NCI-H1105 (cell line): ENCODE measurements at regions not wholly inside any gene's neighbourhood (a gene's known extent, or its start where the extent isn't known, plus 50 kb on each side); places are given as distances from the start of the nearest gene placed in this dataset.
A peak's percentile ranks its signal among the peaks of the same experiment; 100 is the strongest.

Source experiments
- DNase-seq: peaks from one replicate; lab custom pipeline; 2025; lab: John Stamatoyannopoulos, UW

GRCh38 chr6:66940003-66940402 lies 1233.0 kb upstream of the EYS start:
- DNase-seq, result peak; percentile 38

GRCh38 chr6:66937180-66937579 lies 1230.2 kb upstream of the EYS start:
- no peak for DNase-seq

- DNase-seq, result no peak
Observed at GRCh38 chr6:66935612-66936011, 1228.6 kb upstream of the EYS start.

- DNase-seq, result no peak
Observed at GRCh38 chr6:66931787-66932186, 1224.8 kb upstream of the EYS start.

GRCh38 chr6:66930559-66931290 lies 1223.7 kb upstream of the EYS start:
- DNase-seq, result no peak

GRCh38 chr6:66926060-66926459 lies 1219.0 kb upstream of the EYS start:
- DNase-seq, result no peak

GRCh38 chr6:66913657-66914056 lies 1206.6 kb upstream of the EYS start:
- DNase-seq, result no peak

- no peak for DNase-seq
Observed at GRCh38 chr6:66902457-66902856, 1195.4 kb upstream of the EYS start.

GRCh38 chr6:66900133-66901083 lies 1193.4 kb upstream of the EYS start:
- DNase-seq, result no peak

GRCh38 chr6:66897576-66897975 lies 1190.5 kb upstream of the EYS start:
- DNase-seq, result no peak

GRCh38 chr6:66896415-66896814 lies 1189.4 kb upstream of the EYS start:
- no peak for DNase-seq

GRCh38 chr6:66883453-66883852 lies 1176.4 kb upstream of the EYS start:
- DNase-seq, result no peak

GRCh38 chr6:66866801-66867200 lies 1159.8 kb upstream of the EYS start:
- no peak for DNase-seq

GRCh38 chr6:66865771-66866170 lies 1158.7 kb upstream of the EYS start:
- no peak for DNase-seq

GRCh38 chr6:66861007-66861541 lies 1154.0 kb upstream of the EYS start:
- DNase-seq, result no peak

- no peak for DNase-seq
Observed at GRCh38 chr6:66860328-66860727, 1153.3 kb upstream of the EYS start.

GRCh38 chr6:66858196-66858595 lies 1151.2 kb upstream of the EYS start:
- DNase-seq, result no peak

GRCh38 chr6:66854014-66854413 lies 1147.0 kb upstream of the EYS start:
- no peak for DNase-seq

GRCh38 chr6:66851930-66852329 lies 1144.9 kb upstream of the EYS start:
- DNase-seq, result no peak

GRCh38 chr6:66849843-66850242 lies 1142.8 kb upstream of the EYS start:
- no peak for DNase-seq

- DNase-seq, result no peak
Observed at GRCh38 chr6:66848244-66848953, 1141.4 kb upstream of the EYS start.

- no peak for DNase-seq
Observed at GRCh38 chr6:66838764-66839163, 1131.7 kb upstream of the EYS start.
